Prostate gland (tissue), 2 donors: ENCODE measurements at regions not wholly inside any gene's neighbourhood (a gene's known extent, or its start where the extent isn't known, plus 50 kb on each side); places are given as distances from the start of the nearest gene placed in this dataset.

ENCODE experiments used
- DNase-seq: peaks from one replicate; pipeline ENCODE4 v3.0.0-alpha.2; 2019; ENCODE audit warnings: low spot score
- H3K27ac ChIP-seq, 2 donors: fragments of 200-600 bp; sonication (generic); 2 replicates each; pipeline ENCODE4 v1.5.1; 2017 to 2019
- H3K27me3 ChIP-seq: fragments of 200-600 bp; sonication (generic); replicated peaks from 2 replicates; pipeline ENCODE4 v1.5.1; 2019; ENCODE audit not compliant: insufficient read depth
- H3K36me3 ChIP-seq, 2 donors: fragments of 200-600 bp; sonication (generic); 1 replicate in 1 of 2; 2 replicates in 1 of 2; pipeline versions ENCODE4 v1.5.1 to v1.8.1; 2017 to 2019
- H3K4me1 ChIP-seq: fragments of 200-600 bp; sonication (generic); replicated peaks from 2 replicates; pipeline ENCODE4 v1.5.1; 2019
- H3K4me3 ChIP-seq, 2 donors: fragments of 200-600 bp; sonication (generic); 2 replicates each; pipeline ENCODE4 v1.5.1; 2017 to 2019
- H3K9me3 ChIP-seq: fragments of 200-600 bp; sonication (generic); 2 replicates; pipeline ENCODE4 v1.5.1; 2017
- CTCF ChIP-seq, 4 experiments: fragments of 200-600 bp in 2 of 4; fragments of 450-650 bp in 2 of 4; sonication (generic) in 2 of 4; IDR thresholded peaks; 1 replicate in 3 of 4; 2 replicates in 1 of 4; pipeline ENCODE4 v1.5.1; 2016 to 2019; ENCODE audit warnings: antibody characterized with exemption in 4 of 4, mild to moderate bottlenecking in 2 of 4, moderate library complexity in 2 of 4
- POLR2A ChIP-seq: fragments of 450-650 bp; IDR thresholded peaks from one replicate; pipeline ENCODE4 v1.6.1; 2016; ENCODE audit warnings: antibody characterized with exemption, mild to moderate bottlenecking
- POLR2AphosphoS5 ChIP-seq: sonication (generic); formaldehyde crosslinking; IDR thresholded peaks from one replicate; pipeline ENCODE4 v1.6.1; 2017; ENCODE audit warnings: antibody characterized with exemption
- WGBS: methylation state at CpG from one replicate; pipeline ENCODE4 v1.1.5; 2018; 5-methylcytosine and 5-hydroxymethylcytosine counted together
- intact Hi-C: fragments of 100-400 bp; cut with DNase I; formaldehyde crosslinking; loops from one replicate; pipeline ENCODE4 v1.14.2; 2022

- no peaks in the 10 kb centered on the region for H3K9me3 ChIP-seq
- H3K36me3 ChIP-seq, result no peaks in the 10 kb centered on the region
- intact Hi-C loops, result no loop called here
- DNase-seq, result no peak
- TF ChIP-seq POLR2A (no peak), CTCF (IDR thresholded peaks at IDR 0.05) (no peak), POLR2AphosphoS5 (no peak)
- WGBS, result 74% methylated on average over 4 of the region's 4 CpGs
- no peak overlapping the region for H3K4me3 ChIP-seq
- peaks cover 6% of the 10 kb centered on the region for H3K27me3 ChIP-seq
- no peaks in the 10 kb centered on the region for H3K4me1 ChIP-seq
- H3K27ac ChIP-seq, result no peak overlapping the region
Observed at GRCh38 chr1:239993366-239993765, 98.3 kb upstream of the FMN2 start.

GRCh38 chr1:239995281-239995680 lies 96.4 kb upstream of the FMN2 start:
- no peaks in the 10 kb centered on the region for H3K36me3 ChIP-seq
- no peaks in the 10 kb centered on the region for H3K9me3 ChIP-seq
- no peak overlapping the region for H3K27ac ChIP-seq
- peaks cover 12% of the 10 kb centered on the region for H3K27me3 ChIP-seq
- no peak overlapping the region for H3K4me3 ChIP-seq
- 84% methylated on average over 3 of the region's 3 CpGs for WGBS
- no peaks in the 10 kb centered on the region for H3K4me1 ChIP-seq
- no peak for TF ChIP-seq POLR2AphosphoS5
- no peak for TF ChIP-seq POLR2A
- no peak for TF ChIP-seq CTCF (IDR thresholded peaks at IDR 0.05)
- intact Hi-C loops, result no loop called here
- DNase-seq, result no peak

GRCh38 chr1:239997160-239997514 lies 94.5 kb upstream of the FMN2 start:
- no peak for DNase-seq
- Histone ChIP-seq H3K36me3 (no peaks in the 10 kb centered on the region), H3K27me3 (peaks cover 12% of the 10 kb centered on the region), H3K27ac (no peak overlapping the region), H3K4me1 (no peaks in the 10 kb centered on the region), H3K4me3 (no peak overlapping the region), H3K9me3 (no peaks in the 10 kb centered on the region)
- intact Hi-C loops, result no loop called here
- 62% methylated on average over 6 of the region's 6 CpGs for WGBS
- TF ChIP-seq POLR2AphosphoS5 (no peak), CTCF (IDR thresholded peaks at IDR 0.05) (no peak), POLR2A (no peak)

- no peaks in the 10 kb centered on the region for H3K36me3 ChIP-seq
- intact Hi-C loops, result no loop called here
- WGBS, result 5% methylated on average over 49 of the region's 104 CpGs
- no peak for DNase-seq
- TF ChIP-seq POLR2AphosphoS5, result no peak
- TF ChIP-seq CTCF (IDR thresholded peaks at IDR 0.05), result no peak
- no peak for TF ChIP-seq POLR2A
- H3K27me3 ChIP-seq, result peaks cover 12% of the 10 kb centered on the region
- H3K27ac ChIP-seq, result no peak overlapping the region
- no peaks in the 10 kb centered on the region for H3K4me1 ChIP-seq
- H3K4me3 ChIP-seq, result peak overlapping the region in 1 of 2 donors; percentile 17
- H3K9me3 ChIP-seq, result no peaks in the 10 kb centered on the region
Observed at GRCh38 chr1:239997515-239998311, 94.0 kb upstream of the FMN2 start.

GRCh38 chr1:239998312-239998649 lies 93.4 kb upstream of the FMN2 start:
- H3K4me1 ChIP-seq, result no peaks in the 10 kb centered on the region
- no peak overlapping the region for H3K27ac ChIP-seq
- H3K9me3 ChIP-seq, result no peaks in the 10 kb centered on the region
- DNase-seq, result no peak
- intact Hi-C loops, result no loop called here
- H3K36me3 ChIP-seq, result no peaks in the 10 kb centered on the region
- 39% methylated on average over 3 of the region's 3 CpGs for WGBS
- TF ChIP-seq POLR2A (no peak), POLR2AphosphoS5 (no peak), CTCF (IDR thresholded peaks at IDR 0.05) (no peak)
- H3K27me3 ChIP-seq, result peaks cover 12% of the 10 kb centered on the region
- H3K4me3 ChIP-seq, result peak overlapping the region in 1 of 2 donors; percentile 17
